Gastroesophageal sphincter (tissue), 2 donors: ENCODE measurements at regions not wholly inside any gene's neighbourhood (a gene's known extent, or its start where the extent isn't known, plus 50 kb on each side); places are given as distances from the start of the nearest gene placed in this dataset.

Experiments used
- EP300 ChIP-seq: sonication (generic); formaldehyde crosslinking; IDR thresholded peaks from one replicate; pipeline ENCODE4 v1.6.1; 2017; ENCODE audit warnings: antibody characterized with exemption, mild to moderate bottlenecking
- POLR2AphosphoS5 ChIP-seq: sonication (generic); formaldehyde crosslinking; IDR thresholded peaks from one replicate; pipeline ENCODE4 v1.6.1; 2017; ENCODE audit warnings: antibody characterized with exemption

GRCh38 chr6:129774697-129775447 is 64.9 kb upstream of the ARHGAP18 start:
- TF ChIP-seq POLR2AphosphoS5 (no peak), EP300 (no peak)
